SU-DHL-6 (cell line): ENCODE measurements at regions not wholly inside any gene's neighbourhood (a gene's known extent, or its start where the extent isn't known, plus 50 kb on each side); places are given as distances from the start of the nearest gene placed in this dataset.

ENCODE experiments used
- EZH2phosphoT487 ChIP-seq: fragments of 200-600 bp; sonication (generic), shearing (Covaris generic); conservative IDR thresholded peaks from 2 replicates; pipeline ENCODE4 v1.6.1; 2018; ENCODE audit warnings: mild to moderate bottlenecking, antibody characterized with exemption, low read length, moderate library complexity, mixed read lengths
- TF ChIP-seq, protein P1 (sequence below): fragments of 200-600 bp; sonication (generic); IDR thresholded peaks from one replicate; pipeline ENCODE4 v1.5.1; 2017; ENCODE audit warnings: antibody characterized with exemption, mild to moderate bottlenecking, low read length, moderate library complexity; ENCODE audit not compliant: insufficient read depth, poor library complexity, severe bottlenecking

DNA sequence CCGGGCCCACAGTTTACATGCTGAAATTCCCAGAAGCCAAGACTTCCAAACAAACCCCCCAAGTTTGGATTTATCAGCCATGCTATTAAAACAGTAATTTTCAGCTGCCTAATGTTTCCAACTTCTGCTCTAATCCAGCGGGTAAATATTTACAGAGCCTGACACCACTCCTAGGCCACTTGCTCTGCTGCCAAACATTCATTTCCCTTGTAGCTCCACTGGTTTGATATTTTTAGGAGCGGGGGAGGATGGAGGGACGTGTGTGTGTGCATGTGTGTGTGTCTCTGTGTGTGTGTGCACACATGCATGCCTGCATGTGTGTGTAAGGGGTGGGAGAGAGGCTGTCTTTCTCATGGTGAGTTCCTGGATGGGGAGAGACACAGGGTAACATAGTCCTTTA lies 115.7 kb upstream of the PJA1 start:
- TF ChIP-seq, protein P1, sequence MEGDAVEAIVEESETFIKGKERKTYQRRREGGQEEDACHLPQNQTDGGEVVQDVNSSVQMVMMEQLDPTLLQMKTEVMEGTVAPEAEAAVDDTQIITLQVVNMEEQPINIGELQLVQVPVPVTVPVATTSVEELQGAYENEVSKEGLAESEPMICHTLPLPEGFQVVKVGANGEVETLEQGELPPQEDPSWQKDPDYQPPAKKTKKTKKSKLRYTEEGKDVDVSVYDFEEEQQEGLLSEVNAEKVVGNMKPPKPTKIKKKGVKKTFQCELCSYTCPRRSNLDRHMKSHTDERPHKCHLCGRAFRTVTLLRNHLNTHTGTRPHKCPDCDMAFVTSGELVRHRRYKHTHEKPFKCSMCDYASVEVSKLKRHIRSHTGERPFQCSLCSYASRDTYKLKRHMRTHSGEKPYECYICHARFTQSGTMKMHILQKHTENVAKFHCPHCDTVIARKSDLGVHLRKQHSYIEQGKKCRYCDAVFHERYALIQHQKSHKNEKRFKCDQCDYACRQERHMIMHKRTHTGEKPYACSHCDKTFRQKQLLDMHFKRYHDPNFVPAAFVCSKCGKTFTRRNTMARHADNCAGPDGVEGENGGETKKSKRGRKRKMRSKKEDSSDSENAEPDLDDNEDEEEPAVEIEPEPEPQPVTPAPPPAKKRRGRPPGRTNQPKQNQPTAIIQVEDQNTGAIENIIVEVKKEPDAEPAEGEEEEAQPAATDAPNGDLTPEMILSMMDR = no peak
- no peak for TF ChIP-seq EZH2phosphoT487
